ENCODE measurements at regions not wholly inside any gene's neighbourhood (a gene's known extent, or its start where the extent isn't known, plus 50 kb on each side); places are given as distances from the start of the nearest gene placed in this dataset.

DNA sequence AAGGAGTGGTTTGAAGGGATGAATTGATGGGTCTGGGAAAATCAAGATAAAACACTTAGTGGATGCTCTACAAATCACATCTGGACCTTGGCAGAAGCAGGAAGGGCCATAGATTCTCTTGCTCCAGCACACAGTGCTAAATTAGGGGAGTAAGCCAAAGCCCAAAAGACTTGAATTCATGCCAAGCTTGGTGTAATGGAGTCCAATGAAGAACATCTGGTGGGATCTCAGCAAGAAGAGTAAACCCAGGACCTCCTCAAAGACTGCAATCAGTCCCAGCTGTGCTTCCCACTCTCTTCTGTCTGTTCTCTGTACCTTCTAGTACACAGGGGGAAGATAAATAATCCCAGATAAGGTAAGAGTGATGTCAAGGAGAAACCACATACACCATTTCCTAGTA, 683.4 kb downstream of the RNF144B start:
- no peak for TF ChIP-seq TAF1 (IDR thresholded peaks at IDR 0.05; ENCODE audit: low read depth, low read length)
- TF ChIP-seq POLR2AphosphoS5 (IDR thresholded peaks at IDR 0.05; ENCODE audit: low read depth, low read length), result no peak
